Caco-2 (cell line): ENCODE measurements at regions not wholly inside any gene's neighbourhood (a gene's known extent, or its start where the extent isn't known, plus 50 kb on each side); places are given as distances from the start of the nearest gene placed in this dataset.

Source experiments
- BruUV-seq: library from RNA; stranded (reverse); fragments of 400-500 nt; replicated peaks from 2 replicates; lab custom pipeline; 2021; lab: Mats Ljungman, UMichigan
- CTCF ChIA-PET: fragments of 300-600 bp; sonication (Branson Sonifier 250); formaldehyde crosslinking; loops from one replicate; lab custom pipeline; 2022; ENCODE audit warnings: antibody characterized with exemption; lab: Charles Lee
- POLR2A ChIA-PET: fragments of 300-600 bp; sonication (Branson Sonifier 250); formaldehyde crosslinking; loops from one replicate; lab custom pipeline; 2022; ENCODE audit warnings: antibody characterized with exemption; lab: Charles Lee
- DNase-seq, 2 experiments: peaks; one replicate each; pipeline versions ENCODE4 v3.0.0 to v3.0.0-alpha.2; 2020 to 2022
- H3K27me3 ChIP-seq: replicated peaks from 2 replicates; pipeline ENCODE4 v1.6.0; 2011; ENCODE audit warnings: low read length; ENCODE audit not compliant: control insufficient read depth, insufficient read depth
- H3K36me3 ChIP-seq: 2 replicates; pipeline ENCODE4 v1.5.1; 2011; ENCODE audit warnings: low read length; ENCODE audit not compliant: control insufficient read depth, insufficient read depth
- H3K4me1 ChIP-seq: fragments of 250-450 bp; sonication (Bioruptor Pico); 2 replicates; pipeline ENCODE4 v1.5.1; 2020; ENCODE audit warnings: mild to moderate bottlenecking
- H3K4me3 ChIP-seq: 2 replicates; pipeline ENCODE4 v1.5.1; 2011; ENCODE audit warnings: low read depth, mild to moderate bottlenecking, control low read depth, low read length
- H3K9me3 ChIP-seq: fragments of 250-450 bp; sonication (Bioruptor Pico); 2 replicates; pipeline ENCODE4 v1.5.1; 2020; ENCODE audit warnings: mild to moderate bottlenecking, moderate library complexity
- H3K27ac Mint-ChIP-seq: one replicate; pipeline ENCODE4 v1.8.0; 2022; ENCODE audit warnings: mixed read lengths; ENCODE audit not compliant: unreplicated experiment
- H3K27me3 Mint-ChIP-seq: one replicate; pipeline ENCODE4 v1.8.0; 2022; ENCODE audit warnings: mixed read lengths; ENCODE audit not compliant: insufficient read depth, unreplicated experiment
- H3K36me3 Mint-ChIP-seq: one replicate; pipeline ENCODE4 v1.8.0; 2022; ENCODE audit warnings: mild to moderate bottlenecking, mixed read lengths; ENCODE audit not compliant: insufficient read depth, unreplicated experiment
- H3K4me1 Mint-ChIP-seq: one replicate; pipeline ENCODE4 v1.8.0; 2022; ENCODE audit warnings: low read depth, mixed read lengths; ENCODE audit not compliant: unreplicated experiment
- H3K4me3 Mint-ChIP-seq: one replicate; pipeline ENCODE4 v1.8.0; 2022; ENCODE audit warnings: mild to moderate bottlenecking, moderate library complexity, mixed read lengths; ENCODE audit not compliant: unreplicated experiment
- H3K9me3 Mint-ChIP-seq: one replicate; pipeline ENCODE4 v1.8.0; 2022; ENCODE audit warnings: mixed read lengths; ENCODE audit not compliant: unreplicated experiment
- CTCF ChIP-seq, 2 experiments: fragments of 200-600 bp in 1 of 2; IDR thresholded peaks; 1 replicate in 1 of 2; 2 replicates in 1 of 2; pipeline versions ENCODE4 v1.5.1 to v1.8.0; 2011 to 2022; ENCODE audit warnings: antibody characterized with exemption in 1 of 2, control low read depth in 1 of 2, inconsistent platforms in 1 of 2, low read depth in 1 of 2, low read length in 1 of 2, mild to moderate bottlenecking in 1 of 2, moderate library complexity in 1 of 2; ENCODE audit not compliant: insufficient read depth in 1 of 2, severe bottlenecking in 1 of 2, unreplicated experiment in 1 of 2
- intact Hi-C: fragments of 100-400 bp; cut with micrococcal nuclease; formaldehyde crosslinking; loops from one replicate; pipeline ENCODE4 v1.10.0; 2022; ENCODE audit not compliant: unreplicated experiment

GRCh38 chr10:91124016-91124415 lies 96.4 kb upstream of the PCGF5 start:
- H3K4me3 ChIP-seq = no peak overlapping the region
- H3K27me3 ChIP-seq = no peaks in the 10 kb centered on the region
- H3K36me3 ChIP-seq = no peaks in the 10 kb centered on the region
- H3K36me3 Mint-ChIP-seq = no peaks in the 10 kb centered on the region
- no peaks in the 10 kb centered on the region for H3K9me3 ChIP-seq
- H3K27me3 Mint-ChIP-seq = peaks cover 13% of the 10 kb centered on the region
- TF ChIP-seq CTCF (IDR thresholded peaks at IDR 0.05; ENCODE audit: insufficient read depth in 1 of 2, low read depth in 1 of 2, low read length in 1 of 2, severe bottlenecking in 1 of 2, unreplicated experiment in 1 of 2) = no peak
- POLR2A ChIA-PET = no interaction called here
- no peak overlapping the region for H3K27ac Mint-ChIP-seq
- BruUV-seq = no TSS peak
- no peaks in the 10 kb centered on the region for H3K4me1 ChIP-seq
- no peaks in the 10 kb centered on the region for H3K4me1 Mint-ChIP-seq
- intact Hi-C loops = no loop called here
- no peaks in the 10 kb centered on the region for H3K9me3 Mint-ChIP-seq
- CTCF ChIA-PET = no interaction called here
- DNase-seq = no peak
- no peak overlapping the region for H3K4me3 Mint-ChIP-seq

GRCh38 chr10:91126471-91126870 lies 94.0 kb upstream of the PCGF5 start:
- Mint-ChIP-seq H3K4me1 (no peaks in the 10 kb centered on the region), H3K4me3 (no peak overlapping the region), H3K36me3 (no peaks in the 10 kb centered on the region), H3K9me3 (no peaks in the 10 kb centered on the region), H3K27me3 (peaks cover 9% of the 10 kb centered on the region), H3K27ac (no peak overlapping the region)
- no peaks in the 10 kb centered on the region for H3K36me3 ChIP-seq
- no TSS peak for BruUV-seq
- intact Hi-C loops = no loop called here
- no peaks in the 10 kb centered on the region for H3K4me1 ChIP-seq
- DNase-seq = no peak
- ChIA-PET POLR2A (no interaction called here), CTCF (no interaction called here)
- no peak overlapping the region for H3K4me3 ChIP-seq
- no peak for TF ChIP-seq CTCF (IDR thresholded peaks at IDR 0.05; ENCODE audit: insufficient read depth in 1 of 2, low read depth in 1 of 2, low read length in 1 of 2, severe bottlenecking in 1 of 2, unreplicated experiment in 1 of 2)
- no peaks in the 10 kb centered on the region for H3K27me3 ChIP-seq
- H3K9me3 ChIP-seq = no peaks in the 10 kb centered on the region

GRCh38 chr10:91127341-91128082 lies 93.0 kb upstream of the PCGF5 start:
- Histone ChIP-seq H3K4me3 (no peak overlapping the region), H3K4me1 (no peaks in the 10 kb centered on the region), H3K9me3 (no peaks in the 10 kb centered on the region), H3K27me3 (no peaks in the 10 kb centered on the region), H3K36me3 (no peaks in the 10 kb centered on the region)
- H3K36me3 Mint-ChIP-seq = no peaks in the 10 kb centered on the region
- intact Hi-C loops = no loop called here
- BruUV-seq = no TSS peak
- POLR2A ChIA-PET = no interaction called here
- no peaks in the 10 kb centered on the region for H3K9me3 Mint-ChIP-seq
- H3K4me1 Mint-ChIP-seq = no peaks in the 10 kb centered on the region
- no peak for TF ChIP-seq CTCF (IDR thresholded peaks at IDR 0.05; ENCODE audit: insufficient read depth in 1 of 2, low read depth in 1 of 2, low read length in 1 of 2, severe bottlenecking in 1 of 2, unreplicated experiment in 1 of 2)
- H3K27ac Mint-ChIP-seq = no peak overlapping the region
- no peak overlapping the region for H3K4me3 Mint-ChIP-seq
- peaks cover 9% of the 10 kb centered on the region for H3K27me3 Mint-ChIP-seq
- DNase-seq = no peak
- CTCF ChIA-PET = no interaction called here
